ENCODE measurements at regions not wholly inside any gene's neighbourhood (a gene's known extent, or its start where the extent isn't known, plus 50 kb on each side); places are given as distances from the start of the nearest gene placed in this dataset.

GRCh38 chr13:71046360-71047079, 820.5 kb downstream of the DACH1 start:
- TF ChIP-seq CTCF (IDR thresholded peaks at IDR 0.05) (no peak), POLR2A (IDR thresholded peaks at IDR 0.05) (no peak), POLR2AphosphoS5 (IDR thresholded peaks at IDR 0.05; ENCODE audit: insufficient read depth in 1 of 2, low read depth in 1 of 2) (no peak)
